H9 (cell line): ENCODE measurements at regions not wholly inside any gene's neighbourhood (a gene's known extent, or its start where the extent isn't known, plus 50 kb on each side); places are given as distances from the start of the nearest gene placed in this dataset.

ENCODE experiments used
- DNase-seq: peaks from one replicate; pipeline ENCODE4 v3.0.0-alpha.2; 2017
- H2AFZ ChIP-seq: one replicate; pipeline ENCODE4 v1.6.1; 2013; ENCODE audit warnings: mild to moderate bottlenecking, low read length, control low read depth, moderate library complexity
- H2AK5ac ChIP-seq: 2 replicates; pipeline ENCODE4 v1.6.1; 2013; ENCODE audit warnings: low read length, control low read depth, mixed read lengths; ENCODE audit not compliant: insufficient read length
- H2BK120ac ChIP-seq: one replicate; pipeline ENCODE4 v1.6.1; 2013; ENCODE audit warnings: low read depth, mild to moderate bottlenecking, low read length, control low read depth, inconsistent platforms; ENCODE audit not compliant: poor library complexity, severe bottlenecking
- H2BK12ac ChIP-seq: 2 replicates; pipeline ENCODE4 v1.6.1; 2013; ENCODE audit warnings: low read length, control low read depth, mixed read lengths, low read depth; ENCODE audit not compliant: insufficient read length
- H2BK15ac ChIP-seq: 2 replicates; pipeline ENCODE4 v1.6.1; 2013; ENCODE audit warnings: low read depth, low read length, control low read depth
- H2BK20ac ChIP-seq: one replicate; pipeline ENCODE4 v1.6.1; 2013; ENCODE audit warnings: low read depth, mild to moderate bottlenecking, low read length, control low read depth, inconsistent platforms; ENCODE audit not compliant: poor library complexity, severe bottlenecking
- H2BK5ac ChIP-seq: 2 replicates; pipeline ENCODE4 v1.6.1; 2013; ENCODE audit warnings: low read length, control low read depth, mixed read lengths; ENCODE audit not compliant: insufficient read length
- H3K14ac ChIP-seq: 2 replicates; pipeline ENCODE4 v1.6.1; 2013; ENCODE audit warnings: low read length, control low read depth; ENCODE audit not compliant: insufficient read depth
- H3K18ac ChIP-seq: 2 replicates; pipeline ENCODE4 v1.6.1; 2013; ENCODE audit warnings: low read depth, mild to moderate bottlenecking, mixed read lengths, low read length, control low read depth; ENCODE audit not compliant: insufficient read length
- H3K23ac ChIP-seq: 2 replicates; pipeline ENCODE4 v1.6.1; 2013; ENCODE audit warnings: low read length, control low read depth, mixed read lengths, low read depth; ENCODE audit not compliant: insufficient read length
- H3K23me2 ChIP-seq: 2 replicates; pipeline ENCODE4 v1.6.1; 2013; ENCODE audit warnings: low read depth, mild to moderate bottlenecking, mixed read lengths, low read length, control low read depth; ENCODE audit not compliant: insufficient read length, poor library complexity, severe bottlenecking
- H3K27ac ChIP-seq: 2 replicates; pipeline ENCODE4 v1.5.1; 2013; ENCODE audit warnings: low read length, control low read depth, mixed read lengths, low read depth; ENCODE audit not compliant: insufficient read length
- H3K27me3 ChIP-seq: 2 replicates; pipeline ENCODE4 v1.6.1; 2013; ENCODE audit warnings: low read length, control low read depth, inconsistent platforms; ENCODE audit not compliant: insufficient read depth
- H3K4ac ChIP-seq: 2 replicates; pipeline ENCODE4 v1.6.1; 2013; ENCODE audit warnings: low read depth, mild to moderate bottlenecking, control low read depth, inconsistent platforms, low read length, moderate library complexity
- H3K4me1 ChIP-seq: 2 replicates; pipeline ENCODE4 v1.6.1; 2013; ENCODE audit warnings: low read length, control low read depth, inconsistent platforms; ENCODE audit not compliant: insufficient read depth
- H3K4me2 ChIP-seq: 2 replicates; pipeline ENCODE4 v1.6.1; 2013; ENCODE audit warnings: low read length, control low read depth, mixed read lengths; ENCODE audit not compliant: insufficient read length, insufficient read depth
- H3K56ac ChIP-seq: 2 replicates; pipeline ENCODE4 v1.6.1; 2013; ENCODE audit warnings: low read depth, mild to moderate bottlenecking, mixed read lengths, low read length, control low read depth; ENCODE audit not compliant: insufficient read length
- H3K79me1 ChIP-seq: 2 replicates; pipeline ENCODE4 v1.6.1; 2013; ENCODE audit warnings: low read depth, mild to moderate bottlenecking, moderate library complexity, low read length, control low read depth, inconsistent platforms; ENCODE audit not compliant: insufficient read depth, poor library complexity, severe bottlenecking
- H3K79me2 ChIP-seq: 2 replicates; pipeline ENCODE4 v1.6.1; 2013; ENCODE audit warnings: low read length, control low read depth, inconsistent platforms; ENCODE audit not compliant: insufficient read depth
- H3K9ac ChIP-seq: 2 replicates; pipeline ENCODE4 v1.6.1; 2013; ENCODE audit warnings: low read length, control low read depth, mixed read lengths; ENCODE audit not compliant: insufficient read length; ENCODE audit errors: extremely low read depth
- H3K9me3 ChIP-seq: one replicate; pipeline ENCODE4 v1.6.1; 2013; ENCODE audit warnings: low read depth, low read length, inconsistent platforms; ENCODE audit not compliant: control insufficient read depth
- H3T11ph ChIP-seq: one replicate; pipeline ENCODE4 v1.6.1; 2013; ENCODE audit warnings: mild to moderate bottlenecking, low read length, control low read depth, inconsistent platforms
- H4K20me1 ChIP-seq: one replicate; pipeline ENCODE4 v1.6.1; 2013; ENCODE audit not compliant: control insufficient read depth, insufficient read length, insufficient read depth
- H4K5ac ChIP-seq: 2 replicates; pipeline ENCODE4 v1.6.1; 2013; ENCODE audit warnings: low read depth, mild to moderate bottlenecking, mixed read lengths, low read length, control low read depth; ENCODE audit not compliant: insufficient read length
- H4K8ac ChIP-seq: replicated peaks from 2 replicates; pipeline ENCODE4 v1.6.1; 2013; ENCODE audit warnings: low read length, control low read depth, mixed read lengths, low read depth; ENCODE audit not compliant: insufficient read length
- H4K91ac ChIP-seq: 2 replicates; pipeline ENCODE4 v1.6.1; 2013; ENCODE audit warnings: low read depth, mild to moderate bottlenecking, moderate library complexity, mixed read lengths, low read length, control low read depth; ENCODE audit not compliant: insufficient read length
- H3K27ac Mint-ChIP-seq, 3 experiments: 2 replicates in 2 of 3; 3 replicates in 1 of 3; pipeline ENCODE4 v1.8.0; 2020 to 2021; ENCODE audit warnings: mixed read lengths in 3 of 3, mild to moderate bottlenecking in 1 of 3, moderate library complexity in 1 of 3
- H3K27me3 Mint-ChIP-seq: 2 replicates; pipeline ENCODE4 v1.8.0; 2021; ENCODE audit warnings: low read depth, mild to moderate bottlenecking, moderate library complexity, mixed read lengths
- H3K36me3 Mint-ChIP-seq, 3 experiments: 2 replicates in 2 of 3; 3 replicates in 1 of 3; pipeline ENCODE4 v1.8.0; 2020 to 2021; ENCODE audit warnings: low read depth in 3 of 3, mixed read lengths in 3 of 3; ENCODE audit not compliant: insufficient read depth in 1 of 3
- H3K4me1 Mint-ChIP-seq, 2 experiments: 2 replicates each; pipeline ENCODE4 v1.8.0; 2020; ENCODE audit warnings: mixed read lengths in 2 of 2
- H3K4me3 Mint-ChIP-seq, 2 experiments: 2 replicates in 1 of 2; 3 replicates in 1 of 2; pipeline ENCODE4 v1.8.0; 2020 to 2021; ENCODE audit warnings: mild to moderate bottlenecking in 2 of 2, mixed read lengths in 2 of 2, moderate library complexity in 1 of 2
- H3K9me3 Mint-ChIP-seq, 2 experiments: 2 replicates in 1 of 2; 3 replicates in 1 of 2; pipeline ENCODE4 v1.8.0; 2020; ENCODE audit warnings: mild to moderate bottlenecking in 2 of 2, mixed read lengths in 2 of 2, moderate library complexity in 1 of 2
- WGBS: extraction: QIAGEN DNeasy Blood & Tissue Kit; methylation state at CpG from one replicate; pipeline ENCODE4 v1.1.7; 2013; ENCODE audit warnings: missing lambda C conversion rate, low lambda C conversion rate, mixed read lengths; ENCODE audit not compliant: insufficient read length; ENCODE audit errors: extremely low coverage; 5-methylcytosine and 5-hydroxymethylcytosine counted together
- TF ChIP-seq, protein P1 (sequence below): fragments of 200-600 bp; sonication (generic); conservative IDR thresholded peaks from 3 replicates; pipeline ENCODE4 v1.8.0; 2021; ENCODE audit warnings: antibody characterized with exemption, mild to moderate bottlenecking

DNA sequence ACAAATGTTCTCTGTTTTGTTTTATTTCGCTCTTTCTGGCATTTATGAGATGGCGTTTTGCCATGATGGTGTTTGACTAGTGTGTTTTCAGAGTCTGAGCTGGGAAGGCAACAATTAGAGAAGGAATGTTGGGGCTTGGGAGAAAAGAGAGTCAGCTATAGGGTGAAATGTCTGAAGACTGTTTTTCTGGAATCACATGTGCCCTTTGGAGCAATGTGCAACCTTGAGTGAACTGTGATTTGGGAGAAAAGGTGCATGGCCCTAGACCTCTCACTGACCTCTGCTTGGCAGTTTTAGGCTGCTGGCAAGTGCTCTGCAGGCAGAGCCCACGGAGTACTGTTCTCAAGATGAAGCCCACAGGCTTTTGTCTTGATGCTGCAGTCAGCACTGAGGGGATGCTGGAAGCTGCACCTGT is 379.9 kb upstream of the PDE3A start:
- DNase-seq = no peak
- Histone ChIP-seq H3K79me2 (no peaks in the 10 kb centered on the region), H3K9ac (no peak overlapping the region), H3K9me3 (no peaks in the 10 kb centered on the region), H4K20me1 (no peaks in the 10 kb centered on the region), H3K18ac (no peak overlapping the region), H3K56ac (no peak overlapping the region), H3K27me3 (no peaks in the 10 kb centered on the region), H3T11ph (no peak overlapping the region), H4K8ac (no peak overlapping the region), H3K4me2 (no peak overlapping the region), H4K91ac (no peak overlapping the region), H2BK5ac (no peak overlapping the region), H2BK120ac (no peak overlapping the region), H3K4me1 (no peaks in the 10 kb centered on the region), H3K27ac (no peak overlapping the region), H3K23ac (no peak overlapping the region), H3K14ac (no peak overlapping the region), H3K79me1 (no peaks in the 10 kb centered on the region), H2BK20ac (no peak overlapping the region), H3K4ac (no peak overlapping the region), H2AK5ac (no peak overlapping the region), H2BK12ac (no peak overlapping the region), H2BK15ac (no peak overlapping the region), H4K5ac (no peak overlapping the region), H2AFZ (no peak overlapping the region), H3K23me2 (no peaks in the 10 kb centered on the region)
- peak overlapping the region in 1 of 3 experiments; percentile 1; a peak in 1 of 7 replicates for H3K27ac Mint-ChIP-seq
- TF ChIP-seq, protein P1, sequence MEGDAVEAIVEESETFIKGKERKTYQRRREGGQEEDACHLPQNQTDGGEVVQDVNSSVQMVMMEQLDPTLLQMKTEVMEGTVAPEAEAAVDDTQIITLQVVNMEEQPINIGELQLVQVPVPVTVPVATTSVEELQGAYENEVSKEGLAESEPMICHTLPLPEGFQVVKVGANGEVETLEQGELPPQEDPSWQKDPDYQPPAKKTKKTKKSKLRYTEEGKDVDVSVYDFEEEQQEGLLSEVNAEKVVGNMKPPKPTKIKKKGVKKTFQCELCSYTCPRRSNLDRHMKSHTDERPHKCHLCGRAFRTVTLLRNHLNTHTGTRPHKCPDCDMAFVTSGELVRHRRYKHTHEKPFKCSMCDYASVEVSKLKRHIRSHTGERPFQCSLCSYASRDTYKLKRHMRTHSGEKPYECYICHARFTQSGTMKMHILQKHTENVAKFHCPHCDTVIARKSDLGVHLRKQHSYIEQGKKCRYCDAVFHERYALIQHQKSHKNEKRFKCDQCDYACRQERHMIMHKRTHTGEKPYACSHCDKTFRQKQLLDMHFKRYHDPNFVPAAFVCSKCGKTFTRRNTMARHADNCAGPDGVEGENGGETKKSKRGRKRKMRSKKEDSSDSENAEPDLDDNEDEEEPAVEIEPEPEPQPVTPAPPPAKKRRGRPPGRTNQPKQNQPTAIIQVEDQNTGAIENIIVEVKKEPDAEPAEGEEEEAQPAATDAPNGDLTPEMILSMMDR = no peak
- no peaks in the 10 kb centered on the region for H3K9me3 Mint-ChIP-seq
- no CpG with 5 or more reads among the region's 3 CpGs for WGBS
- H3K4me1 Mint-ChIP-seq = peaks cover 0 to 3% of the 10 kb centered on the region in 2 experiments; a peak in 1 of 4 replicates
- H3K36me3 Mint-ChIP-seq = no peaks in the 10 kb centered on the region
- no peaks in the 10 kb centered on the region for H3K27me3 Mint-ChIP-seq
- no peak overlapping the region for H3K4me3 Mint-ChIP-seq
